Erythroblast (primary cell): ENCODE measurements at regions not wholly inside any gene's neighbourhood (a gene's known extent, or its start where the extent isn't known, plus 50 kb on each side); places are given as distances from the start of the nearest gene placed in this dataset.
A peak's percentile ranks its signal among the peaks of the same experiment; 100 is the strongest.
"Not testable (repeated sequence)": the region's sequence is repeated elsewhere in the genome, so short reads cannot be mapped to it uniquely, and the experiment has no call there.

Source experiments
- DNase-seq, 2 experiments: peaks; one replicate each; lab custom pipeline; 2025; lab: John Stamatoyannopoulos, UW
- GATA1 ChIP-seq: IDR thresholded peaks from 2 replicates; pipeline ENCODE4 v1.6.1; 2011; ENCODE audit warnings: low read depth, mild to moderate bottlenecking, control low read depth, low read length, moderate library complexity
- POLR2A ChIP-seq: IDR thresholded peaks from 2 replicates; pipeline ENCODE4 v1.6.1; 2011; ENCODE audit warnings: mild to moderate bottlenecking, low read length

DNA sequence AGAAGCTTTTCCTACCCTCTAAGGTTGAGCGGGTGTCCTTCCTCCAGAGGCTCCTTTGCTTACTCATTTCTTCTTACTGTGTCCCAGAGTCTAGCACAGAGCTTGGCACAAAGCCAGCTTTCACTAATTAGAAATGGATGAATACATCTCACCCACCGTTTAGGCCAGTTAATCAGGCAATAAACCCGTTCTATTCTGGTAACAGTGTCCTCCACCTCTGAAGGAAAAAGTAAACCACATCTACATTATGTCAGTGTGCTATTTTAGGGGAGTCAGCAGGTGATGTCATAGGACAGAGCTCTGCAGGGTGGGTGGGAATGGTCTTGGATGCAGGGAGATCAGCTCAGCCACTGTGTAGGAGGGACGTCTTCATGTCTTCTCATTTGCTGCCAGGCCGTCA, 109.2 kb downstream of the OSTF1 start:
- TF ChIP-seq GATA1 (no peak), POLR2A (no peak)
- DNase-seq = peak in 1 of 2 experiments; percentile 4

DNA sequence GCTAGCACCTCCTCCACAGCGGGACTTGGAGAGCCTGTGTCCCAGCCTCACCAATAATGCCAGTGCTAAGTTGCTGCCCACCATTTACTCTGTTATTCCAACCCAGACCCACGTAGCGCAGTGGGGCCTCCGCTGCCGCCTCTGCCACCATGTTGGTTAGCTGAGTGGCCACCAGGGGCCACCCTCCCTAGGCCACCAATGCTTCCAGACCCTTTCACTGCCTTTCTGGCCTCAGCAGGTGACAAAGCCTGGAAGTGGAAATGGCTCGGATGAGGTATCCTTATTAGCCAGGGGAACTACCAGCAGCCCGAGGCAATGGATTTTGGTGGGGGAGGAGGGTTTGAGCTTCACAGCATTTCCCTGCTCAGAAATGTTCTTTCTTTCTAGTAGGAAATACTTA, 110.1 kb downstream of the OSTF1 start:
- TF ChIP-seq POLR2A (no peak), GATA1 (no peak)

DNA sequence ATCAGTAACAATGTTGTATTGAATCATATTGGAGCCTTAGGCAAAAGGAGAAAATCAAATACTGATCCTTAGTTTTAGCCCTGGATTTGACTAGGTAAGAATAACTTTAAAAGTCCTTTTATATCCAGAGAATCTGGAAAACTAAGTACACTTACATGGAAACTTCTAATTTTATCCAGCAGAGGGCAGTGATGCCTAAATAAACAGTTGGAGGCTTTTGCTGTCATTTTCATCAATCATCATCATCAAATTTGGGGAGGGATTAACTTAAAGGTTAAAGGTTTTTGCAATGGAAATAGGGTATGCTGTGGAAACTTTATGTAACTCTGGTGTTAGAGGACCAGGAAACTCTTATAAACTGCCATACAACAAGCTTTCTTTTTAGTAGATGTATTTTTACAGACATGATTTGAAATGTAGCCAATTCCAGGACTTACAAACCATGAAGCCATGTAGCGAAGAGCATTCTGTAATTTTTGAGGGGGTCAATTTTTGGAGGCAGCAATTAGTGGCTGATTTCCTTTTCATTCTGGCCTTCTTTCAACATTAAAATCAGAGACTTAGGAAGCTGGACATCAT, 112.7 kb downstream of the OSTF1 start:
- TF ChIP-seq POLR2A = no peak
- no peak for TF ChIP-seq GATA1
- DNase-seq = peak; percentile 52 to 71

More for the DNA sequence above, 110.1 kb downstream of the OSTF1 start:
- DNase-seq = no peak

DNA sequence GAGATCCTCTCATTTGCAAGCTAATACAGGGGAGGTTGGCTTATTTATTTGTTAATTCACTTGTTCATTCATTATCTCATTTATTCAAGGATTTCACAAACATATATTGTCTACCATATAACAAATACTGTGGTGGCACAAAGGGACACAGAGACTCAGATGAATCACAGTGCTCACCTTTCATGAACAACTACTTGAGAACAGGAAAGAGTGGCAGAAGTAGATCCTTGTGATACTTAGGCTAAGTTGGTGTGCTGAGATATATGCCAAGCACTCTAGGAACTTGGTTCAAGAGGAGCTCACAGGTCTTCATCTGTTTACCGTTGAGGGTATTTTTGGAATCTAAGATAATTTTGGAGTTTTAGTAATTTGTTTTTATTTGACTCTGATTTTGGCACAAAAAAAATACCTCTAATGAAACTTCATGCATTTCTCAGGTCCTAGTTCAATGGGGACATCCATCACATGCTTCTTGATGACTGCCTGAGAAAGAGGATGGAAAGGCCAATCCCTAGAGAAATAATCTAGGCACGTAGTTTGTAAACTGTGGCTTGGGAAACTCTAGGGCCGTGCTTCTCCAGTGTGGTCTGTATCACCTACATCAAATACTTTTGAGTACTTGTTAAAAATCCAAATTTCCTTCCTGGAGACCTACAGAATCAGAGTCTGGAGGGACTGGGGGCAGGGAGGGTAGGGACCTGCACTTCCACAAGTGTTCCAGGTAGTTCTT, 113.3 kb downstream of the OSTF1 start:
- no peak for TF ChIP-seq GATA1
- TF ChIP-seq POLR2A = no peak
- no peak for DNase-seq

DNA sequence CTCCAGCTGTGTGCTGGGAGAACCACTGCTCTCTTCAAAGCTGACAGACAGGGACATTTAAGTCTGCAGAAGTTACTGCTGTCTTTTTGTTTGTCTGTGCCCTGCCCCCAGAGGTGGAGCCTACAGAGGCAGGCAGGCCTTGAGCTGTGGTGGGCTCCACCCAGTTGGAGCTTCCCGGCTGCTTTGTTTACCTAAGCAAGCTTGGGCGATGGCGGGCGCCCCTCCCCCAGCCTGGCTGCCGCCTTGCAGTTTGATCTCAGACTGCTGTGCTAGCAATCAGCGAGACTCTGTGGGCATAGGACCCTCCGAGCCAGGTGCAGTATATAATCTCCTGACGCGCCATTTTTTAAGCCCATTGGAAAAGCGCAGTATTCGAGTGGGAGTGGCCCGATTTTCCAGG, 119.7 kb downstream of the OSTF1 start:
- not testable (repeated sequence) for DNase-seq

DNA sequence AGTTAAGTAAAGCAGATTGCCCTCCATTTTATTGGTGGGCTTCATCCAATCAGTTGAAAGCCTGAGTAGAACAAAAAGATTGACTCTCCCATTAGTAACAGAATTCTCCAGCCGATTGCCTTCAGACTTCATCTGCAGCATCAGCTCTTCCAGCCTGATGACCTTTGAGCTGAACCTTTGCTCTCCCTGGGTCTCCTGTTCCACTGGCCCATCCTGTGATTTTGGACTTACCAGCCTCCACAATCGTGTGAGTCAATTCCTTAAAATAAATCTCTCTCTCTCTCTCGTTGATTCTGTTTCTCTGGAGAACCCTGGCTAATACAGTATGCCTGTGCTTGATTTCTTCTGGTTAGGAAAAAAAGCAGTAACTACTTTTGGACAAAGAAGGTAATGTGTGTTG, 121.9 kb downstream of the OSTF1 start:
- no peak for DNase-seq
- TF ChIP-seq POLR2A = no peak
- TF ChIP-seq GATA1 = no peak

DNA sequence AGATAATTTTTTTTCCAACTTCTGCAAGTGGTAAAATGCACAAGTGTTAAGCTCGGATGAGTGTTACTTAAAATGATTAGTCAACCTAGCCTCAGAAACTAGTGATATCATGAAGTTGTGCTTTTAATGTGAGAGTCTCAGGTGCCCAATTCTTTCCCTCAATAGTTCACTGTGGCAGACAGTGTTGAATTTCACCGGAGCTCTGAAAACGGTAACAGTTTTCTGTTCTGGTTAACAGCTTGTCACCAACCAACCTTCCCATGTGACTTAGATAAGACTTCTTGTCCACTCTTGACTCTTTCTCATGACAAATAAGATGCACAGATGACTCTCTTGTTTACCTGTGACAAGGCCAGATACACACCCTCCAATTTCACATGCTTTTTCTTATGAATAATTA, 125.5 kb downstream of the OSTF1 start:
- no peak for DNase-seq
- TF ChIP-seq POLR2A = no peak
- TF ChIP-seq GATA1 = no peak

DNA sequence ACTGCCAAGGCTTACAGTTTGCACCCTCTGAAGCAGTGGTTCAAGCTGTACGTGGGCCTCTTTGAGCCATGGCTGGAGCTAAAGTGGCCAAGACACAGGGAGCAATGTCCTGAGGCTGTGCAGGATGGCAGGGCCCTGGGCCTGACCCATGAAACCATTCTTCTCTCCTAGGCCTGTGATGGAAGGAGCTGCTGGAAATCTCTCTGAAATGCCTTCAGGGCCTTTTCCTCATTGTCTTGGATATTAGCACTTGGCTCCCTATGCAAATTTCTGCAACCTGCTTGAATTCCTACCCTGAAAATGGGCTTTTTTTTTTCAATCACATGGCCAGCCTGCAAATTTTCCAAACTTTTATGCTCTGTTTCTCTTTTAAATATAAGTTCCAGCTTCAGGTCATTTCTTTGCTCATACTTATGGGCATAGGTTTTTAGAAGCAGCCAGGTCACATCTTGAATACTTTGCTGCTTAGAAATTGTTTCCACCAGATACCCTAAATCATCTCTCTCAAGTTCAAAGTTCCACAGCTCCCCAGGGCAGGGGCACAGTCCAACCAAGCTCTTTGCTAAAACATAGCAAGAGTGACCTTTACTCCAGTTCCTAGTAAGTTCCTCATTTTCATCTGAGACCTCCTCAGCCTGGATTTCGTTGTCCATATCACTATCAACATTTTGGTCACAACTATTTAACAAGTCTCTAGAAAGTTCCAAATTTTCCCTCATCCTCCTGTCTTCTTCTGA, 138.3 kb downstream of the OSTF1 start:
- TF ChIP-seq POLR2A (no peak), GATA1 (no peak)
- no peak for DNase-seq

DNA sequence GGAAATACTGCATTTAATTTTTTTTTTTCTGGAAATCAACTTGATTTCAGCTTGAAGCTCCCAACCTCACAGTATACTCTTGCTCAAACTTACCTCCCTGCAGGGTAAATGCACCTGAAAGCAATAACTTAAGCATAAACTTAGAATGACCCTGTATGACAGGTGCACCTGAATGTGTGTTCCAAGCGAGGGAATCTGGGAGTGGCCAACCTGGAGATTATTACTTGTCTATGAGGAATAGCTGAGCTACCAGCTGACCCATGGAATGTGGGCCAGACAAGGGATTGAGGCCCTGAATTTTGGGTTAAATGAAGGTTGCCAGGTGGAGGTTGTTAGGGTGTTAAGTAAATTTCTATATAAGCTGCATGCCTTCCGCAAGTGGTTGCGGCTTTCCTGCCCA, 140.6 kb downstream of the OSTF1 start:
- TF ChIP-seq GATA1 = no peak
- TF ChIP-seq POLR2A = no peak
- no peak for DNase-seq

DNA sequence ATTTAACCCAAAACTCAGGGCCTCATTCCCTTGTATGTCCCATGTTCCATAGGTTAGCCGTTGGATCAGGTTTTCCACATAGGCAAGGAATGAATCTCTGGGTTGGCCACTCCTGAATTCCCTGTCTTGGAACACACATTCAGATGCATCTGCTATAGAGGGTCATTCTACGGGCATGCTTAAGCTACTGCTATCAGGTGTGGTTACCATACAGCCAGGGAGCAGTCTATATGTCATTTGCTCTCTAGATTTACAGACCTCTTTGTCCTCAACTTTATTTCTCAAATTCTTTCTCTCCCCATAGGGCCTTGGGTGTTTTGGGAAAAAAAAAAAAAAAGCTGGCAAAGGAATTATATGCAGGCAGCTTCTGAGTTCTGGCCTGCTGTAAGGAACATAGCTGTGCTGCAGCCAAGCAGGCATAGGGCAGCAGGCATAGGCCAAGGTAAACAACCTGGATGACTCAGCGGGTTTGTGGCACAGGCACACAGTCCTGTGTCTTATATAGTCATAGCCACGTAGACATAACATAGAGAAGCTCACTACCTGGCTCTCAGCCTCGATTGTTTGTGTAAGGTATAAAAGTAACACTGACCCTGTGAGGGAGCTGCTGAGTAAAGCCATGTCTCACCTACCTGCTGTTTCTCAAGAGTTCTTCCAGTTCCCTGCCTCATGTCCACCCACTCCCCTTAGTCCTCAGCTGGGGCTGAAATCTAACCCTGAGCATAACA, 141.5 kb downstream of the OSTF1 start:
- peak in 1 of 2 experiments; percentile 7 for DNase-seq
- no peak for TF ChIP-seq POLR2A
- TF ChIP-seq GATA1 = no peak

DNA sequence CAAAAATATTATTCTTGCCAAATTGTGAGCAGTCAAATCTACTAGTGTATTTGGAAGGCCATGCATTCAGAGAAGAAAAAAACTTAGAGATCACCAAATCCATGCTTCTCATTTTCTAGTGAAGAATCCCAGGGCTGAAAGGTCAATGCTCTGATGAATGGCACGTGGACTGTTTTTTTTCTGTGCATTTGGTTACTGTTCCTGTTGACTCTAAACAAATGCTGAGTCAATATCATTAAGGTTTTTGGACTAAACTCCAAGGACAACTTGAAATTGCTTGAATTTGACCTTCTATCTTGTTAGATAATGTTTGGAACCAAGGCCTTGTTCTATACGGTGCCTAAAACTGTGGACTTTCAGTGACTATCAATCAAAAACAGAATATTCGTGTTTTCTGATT, 142.2 kb downstream of the OSTF1 start:
- DNase-seq = no peak
- no peak for TF ChIP-seq POLR2A
- no peak for TF ChIP-seq GATA1

DNA sequence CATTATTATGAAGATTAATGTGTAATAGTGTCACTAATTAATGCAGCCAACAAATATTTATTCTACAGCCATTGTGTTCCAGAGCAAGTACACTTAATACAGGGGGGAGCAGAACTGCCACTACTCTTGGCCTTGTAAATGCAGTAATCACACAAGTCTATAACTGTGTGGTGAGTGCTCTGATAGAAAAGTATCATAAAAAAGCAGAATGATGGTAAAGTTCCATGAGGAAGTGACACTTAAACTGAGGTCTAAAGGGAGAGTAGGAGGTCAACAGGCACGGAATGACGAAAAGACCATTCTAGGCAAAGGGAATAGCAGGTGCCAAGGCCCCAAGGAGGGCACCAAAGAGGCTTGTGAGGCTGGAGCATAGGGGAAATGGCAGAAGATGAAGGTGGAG, 142.9 kb downstream of the OSTF1 start:
- TF ChIP-seq POLR2A = no peak
- no peak for TF ChIP-seq GATA1
- DNase-seq = no peak

DNA sequence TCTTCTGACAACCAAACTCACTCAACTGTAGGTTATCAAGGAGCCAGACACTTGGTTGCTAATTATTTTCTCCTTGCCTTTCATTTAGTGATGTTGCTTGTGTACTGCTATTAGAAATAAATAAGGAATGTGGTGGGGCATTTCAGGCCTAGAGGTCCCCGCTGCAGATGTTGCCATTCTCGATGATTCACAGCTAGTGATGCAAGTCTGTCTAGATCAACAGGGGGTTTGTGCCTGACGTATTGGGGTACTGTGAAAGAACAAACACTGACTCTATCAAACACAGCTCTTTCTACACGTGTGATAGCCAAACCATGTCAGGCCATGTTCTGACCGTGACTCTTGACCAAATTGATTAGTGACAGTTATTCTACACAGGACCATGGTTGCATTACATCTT, 144.7 kb downstream of the OSTF1 start:
- no peak for DNase-seq
- TF ChIP-seq POLR2A (no peak), GATA1 (no peak)

DNA sequence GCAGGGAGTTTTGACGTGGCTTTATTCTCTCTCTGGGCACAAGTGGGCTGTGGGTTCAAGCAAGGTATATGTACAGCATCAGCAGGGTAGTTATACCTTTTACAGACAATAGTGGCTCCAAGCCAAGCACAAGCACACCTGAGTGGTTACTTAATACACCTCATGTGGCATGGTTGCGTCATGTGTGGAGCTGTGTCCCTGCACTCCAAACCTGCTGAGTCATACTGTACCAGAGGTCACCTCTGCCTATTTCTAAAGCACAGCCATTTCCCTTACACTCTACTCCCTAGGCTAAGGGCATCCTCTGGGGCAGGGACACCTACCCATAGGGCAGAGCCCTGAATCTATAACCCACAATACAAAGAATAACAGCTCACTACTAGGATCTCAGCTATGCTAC, 147.3 kb downstream of the OSTF1 start:
- peak; percentile 13 to 33 for DNase-seq
- TF ChIP-seq GATA1 = no peak
- no peak for TF ChIP-seq POLR2A
